ENCODE measurements at regions not wholly inside any gene's neighbourhood (a gene's known extent, or its start where the extent isn't known, plus 50 kb on each side); places are given as distances from the start of the nearest gene placed in this dataset.

GRCh38 chr10:127610816-127611215 is 61.7 kb downstream of the NPS start:
- Histone ChIP-seq H3K14ac (ENCODE audit: insufficient read length) (no peak overlapping the region), H3K4me1 (replicated peaks in 1 of 4; ENCODE audit: control insufficient read depth in 3 of 4, insufficient read depth in 4 of 4, low read length in 3 of 4) (peaks cover 0 to 3% (median 2%) of the 10 kb centered on the region in 4 experiments; a peak in 2 of 7 replicates), H3K27me3 (replicated peaks in 1 of 4; ENCODE audit: control insufficient read depth in 3 of 4, extremely low read depth in 1 of 4, insufficient read depth in 3 of 4, low read length in 3 of 4) (no peaks in the 10 kb centered on the region), H3K9ac (replicated peaks in 1 of 4; ENCODE audit: extremely low read depth in 1 of 4, low read depth in 3 of 4, low read length in 3 of 4) (no peak overlapping the region), H3K56ac (replicated peaks; ENCODE audit: insufficient read length, low read depth, low read length) (no peak overlapping the region), H2BK15ac (ENCODE audit: low read length) (no peak overlapping the region), H2BK120ac (replicated peaks; ENCODE audit: low read depth, low read length) (no peak overlapping the region), H3K4me3 (ENCODE audit: extremely low read depth in 1 of 4, insufficient read depth in 2 of 4, low read depth in 3 of 4, low read length in 4 of 4) (no peak overlapping the region), H3K23ac (ENCODE audit: insufficient read length) (no peak overlapping the region), H3K23me2 (ENCODE audit: low read depth, low read length) (no peaks in the 10 kb centered on the region), H3K4me2 (ENCODE audit: insufficient read depth in 1 of 2, low read depth in 2 of 2, low read length in 2 of 2) (no peak overlapping the region), H4K91ac (replicated peaks; ENCODE audit: insufficient read length, low read length) (no peak overlapping the region), H2BK20ac (ENCODE audit: low read length) (no peak overlapping the region), H2AFZ (ENCODE audit: low read length) (no peak overlapping the region), H3K4ac (replicated peaks; ENCODE audit: insufficient read length, low read depth, low read length) (no peak overlapping the region), H4K8ac (ENCODE audit: extremely low read depth, insufficient read depth, low read length) (no peak overlapping the region), H2BK5ac (ENCODE audit: low read depth, low read length) (no peak overlapping the region), H3K18ac (ENCODE audit: extremely low read depth, low read length) (no peak overlapping the region), H2BK12ac (ENCODE audit: low read depth, low read length) (no peak overlapping the region), H3K79me1 (ENCODE audit: low read depth, low read length) (no peaks in the 10 kb centered on the region; the same call in 1 of the 2 replicates), H2AK5ac (ENCODE audit: low read depth, low read length) (no peak overlapping the region), H3K36me3 (ENCODE audit: control insufficient read depth in 2 of 4, insufficient read depth in 4 of 4, low read length in 3 of 4) (no peaks in the 10 kb centered on the region), H4K20me1 (replicated peaks in 1 of 2; ENCODE audit: control insufficient read depth in 1 of 2, insufficient read depth in 2 of 2, low read length in 2 of 2) (no peaks in the 10 kb centered on the region), H4K5ac (ENCODE audit: insufficient read length, low read depth, low read length) (no peak overlapping the region), H3K27ac (ENCODE audit: low read depth, low read length) (no peak overlapping the region), H3K9me3 (ENCODE audit: insufficient read depth in 2 of 2, low read depth in 1 of 2, low read length in 1 of 2) (peaks cover 0 to 8% of the 10 kb centered on the region in 2 experiments; a peak in 1 of 4 replicates), H3K79me2 (ENCODE audit: control insufficient read depth in 1 of 2, insufficient read depth in 2 of 2, low read length in 2 of 2) (no peaks in the 10 kb centered on the region)
- 90% methylated on average over 1 of the region's 1 CpG; no CpG with 5 or more reads in 1 of the 2 experiments for WGBS, 2 experiments (ENCODE audit: extremely low coverage in 1 of 2, insufficient coverage in 1 of 2, insufficient read length in 1 of 2, insufficient replicate concordance in 2 of 2, low coverage in 1 of 2, low lambda C conversion rate in 2 of 2, missing lambda C conversion rate in 1 of 2)
- FAIRE-seq (no peak), DNase-seq (ENCODE audit: low read depth in 1 of 2, low spot score in 2 of 2) (no peak)
- ChIA-PET POLR2A (ENCODE audit: partially characterized antibody) (no interaction called here), CTCF (ENCODE audit: partially characterized antibody) (interaction anchor here (0.9 to 1.2 kb wide), 3 partner anchors 30 to 88 kb away, joined by 3 to 4 read pairs (median 3); no protein-coding TSS in a partner anchor)
